GM10248 (cell line): ENCODE measurements at regions not wholly inside any gene's neighbourhood (a gene's known extent, or its start where the extent isn't known, plus 50 kb on each side); places are given as distances from the start of the nearest gene placed in this dataset.

Source experiments
- CTCF ChIA-PET: fragments of 300-600 bp; sonication (Branson Sonifier 250); formaldehyde crosslinking; extraction: SDS; loops from one replicate; lab custom pipeline; 2021; ENCODE audit warnings: antibody characterized with exemption; lab: Yijun Ruan, JAX
- POLR2A ChIA-PET: fragments of 350-650 bp; sonication (Branson Sonifier 250); formaldehyde crosslinking; extraction: SDS; loops from one replicate; lab custom pipeline; 2020; ENCODE audit warnings: antibody characterized with exemption; lab: Yijun Ruan, JAX
- DNase-seq: peaks from one replicate; pipeline ENCODE4 v3.0.0; 2012; ENCODE audit errors: extremely low spot score
- CTCF ChIP-seq: IDR thresholded peaks from 2 replicates; pipeline ENCODE4 v1.5.1; 2012; ENCODE audit warnings: mild to moderate bottlenecking, low read depth; ENCODE audit errors: extremely low read depth, missing control alignments, control extremely low read depth

GRCh38 chr14:100451264-100451663, 128.1 kb downstream of the SLC25A47 start:
- CTCF ChIA-PET: interaction anchor here (1.0 to 1.5 kb wide), 2 partner anchors 12 to 15 kb away, joined by 3 read pairs; no protein-coding TSS in a partner anchor
- TF ChIP-seq CTCF: no peak
- DNase-seq: no peak
- POLR2A ChIA-PET: no interaction called here

- ChIA-PET POLR2A (no interaction called here), CTCF (interaction anchor here (1.0 kb wide), 1 partner anchor 18 kb away, joined by 3 read pairs; no protein-coding TSS in a partner anchor)
- no peak for DNase-seq
- TF ChIP-seq CTCF: no peak
Measured at GRCh38 chr14:100453930-100454329, 130.8 kb downstream of the SLC25A47 start.

- POLR2A ChIA-PET: no interaction called here
- CTCF ChIA-PET: interaction anchor here (1.0 to 1.1 kb wide), 2 partner anchors 14 to 19 kb away, joined by 3 read pairs; no protein-coding TSS in a partner anchor
- TF ChIP-seq CTCF: no peak
- no peak for DNase-seq
Measured at GRCh38 chr14:100454437-100454836, 131.3 kb downstream of the SLC25A47 start.

GRCh38 chr14:100463937-100464336, 123.3 kb downstream of the BEGAIN start:
- no peak for DNase-seq
- ChIA-PET POLR2A (no interaction called here), CTCF (interaction anchor here (1.0 kb wide), 1 partner anchor 13 kb away, joined by 3 read pairs; no protein-coding TSS in a partner anchor)
- TF ChIP-seq CTCF: no peak

- CTCF ChIA-PET: interaction anchor here (0.9 to 1.0 kb wide), 2 partner anchors 15 to 17 kb away, joined by 3 read pairs; no protein-coding TSS in a partner anchor
- no peak for DNase-seq
- POLR2A ChIA-PET: no interaction called here
- no peak for TF ChIP-seq CTCF
Measured at GRCh38 chr14:100466111-100466856, 120.9 kb downstream of the BEGAIN start.

- ChIA-PET CTCF (interaction anchor here (1.4 kb wide), 1 partner anchor 20 kb away, joined by 3 read pairs; no protein-coding TSS in a partner anchor), POLR2A (no interaction called here)
- TF ChIP-seq CTCF: no peak
- no peak for DNase-seq
Measured at GRCh38 chr14:100467046-100467750, 120.0 kb downstream of the BEGAIN start.
